ENCODE measurements at regions not wholly inside any gene's neighbourhood (a gene's known extent, or its start where the extent isn't known, plus 50 kb on each side); places are given as distances from the start of the nearest gene placed in this dataset.
"Not testable (repeated sequence)": the region's sequence is repeated elsewhere in the genome, so short reads cannot be mapped to it uniquely, and the experiment has no call there.

- CTCF ChIA-PET = interaction anchor here (0.7 kb wide), 1 partner anchor 44 kb away, joined by 3 read pairs; no protein-coding TSS in a partner anchor
- TF ChIP-seq CTCF (conservative IDR thresholded peaks at IDR 0.05; ENCODE audit: low read depth) = no peak
These were observed 232.0 kb upstream of the NRXN1 start for GRCh38 chr2:51263951-51264350.

GRCh38 chr2:51263101-51263500, 231.2 kb upstream of the NRXN1 start:
- DNase-seq (ENCODE audit: low spot score); CTCF ChIA-PET; POLR2A ChIA-PET (ENCODE audit: low non-redundant PET); H3K27ac ChIP-seq: not testable (repeated sequence)

More at GRCh38 chr2:51263951-51264350, 232.0 kb upstream of the NRXN1 start:
- no peak overlapping the region for H3K27ac ChIP-seq
- DNase-seq (ENCODE audit: low spot score) = no peak
- POLR2A ChIA-PET (ENCODE audit: low non-redundant PET) = no interaction called here

- no peak for TF ChIP-seq CTCF (conservative IDR thresholded peaks at IDR 0.05; ENCODE audit: low read depth)
- no peak for DNase-seq (ENCODE audit: low spot score)
- ChIA-PET POLR2A (ENCODE audit: low non-redundant PET) (no interaction called here), CTCF (interaction anchor here (0.6 kb wide), 1 partner anchor 336 kb away, joined by 3 read pairs; no protein-coding TSS in a partner anchor)
- no peak overlapping the region for H3K27ac ChIP-seq
These were observed 226.4 kb upstream of the NRXN1 start for GRCh38 chr2:51258301-51258700.

GRCh38 chr2:51256736-51257135, 224.8 kb upstream of the NRXN1 start:
- POLR2A ChIA-PET (ENCODE audit: low non-redundant PET) = no interaction called here
- no peak overlapping the region for H3K27ac ChIP-seq
- no peak for DNase-seq (ENCODE audit: low spot score)
- no peak for TF ChIP-seq CTCF (conservative IDR thresholded peaks at IDR 0.05; ENCODE audit: low read depth)
- CTCF ChIA-PET = interaction anchor here (0.6 kb wide), 1 partner anchor 803 kb away, joined by 4 read pairs; no protein-coding TSS in a partner anchor

GRCh38 chr2:51251356-51251755, 219.4 kb upstream of the NRXN1 start:
- ChIA-PET POLR2A (ENCODE audit: low non-redundant PET) (no interaction called here), CTCF (no interaction called here)
- no peak for DNase-seq (ENCODE audit: low spot score)
- no peak for TF ChIP-seq CTCF (conservative IDR thresholded peaks at IDR 0.05; ENCODE audit: low read depth)
- H3K27ac ChIP-seq = no peak overlapping the region

GRCh38 chr2:51247252-51247805, 215.4 kb upstream of the NRXN1 start:
- no peak for DNase-seq (ENCODE audit: low spot score)
- TF ChIP-seq CTCF (conservative IDR thresholded peaks at IDR 0.05; ENCODE audit: low read depth) = no peak
- H3K27ac ChIP-seq = no peak overlapping the region
- ChIA-PET CTCF (no interaction called here), POLR2A (ENCODE audit: low non-redundant PET) (no interaction called here)

GRCh38 chr2:51243892-51244535, 212.1 kb upstream of the NRXN1 start:
- no peak overlapping the region for H3K27ac ChIP-seq
- TF ChIP-seq CTCF (conservative IDR thresholded peaks at IDR 0.05; ENCODE audit: low read depth) = no peak
- CTCF ChIA-PET = no interaction called here
- POLR2A ChIA-PET (ENCODE audit: low non-redundant PET) = no interaction called here
- no peak for DNase-seq (ENCODE audit: low spot score)
